H1 (cell line): ENCODE measurements at regions not wholly inside any gene's neighbourhood (a gene's known extent, or its start where the extent isn't known, plus 50 kb on each side); places are given as distances from the start of the nearest gene placed in this dataset.

Experiments
- CTCF ChIA-PET: fragments of 300-600 bp; sonication (Branson Sonifier 250); formaldehyde crosslinking; loops from one replicate; lab custom pipeline; 2021; ENCODE audit not compliant: partially characterized antibody; lab: Charles Lee
- POLR2A ChIA-PET: fragments of 300-600 bp; sonication (Branson Sonifier 250); formaldehyde crosslinking; loops from one replicate; lab custom pipeline; 2021; ENCODE audit warnings: inconsistent platforms; ENCODE audit not compliant: partially characterized antibody; lab: Charles Lee
- DNase-seq, 2 experiments: peaks; one replicate each; pipeline versions ENCODE4 v3.0.0 to v3.0.0-alpha.2; 2010 to 2022; ENCODE audit warnings: low spot score in 2 of 2, low read depth in 1 of 2, mixed read lengths in 1 of 2
- FAIRE-seq: peaks from 2 replicates; lab custom pipeline; 2011; peaks lifted over from hg19 to GRCh38; lab: Jason Lieb, UNC
- H2AFZ ChIP-seq: 2 replicates; pipeline ENCODE4 v1.8.1; 2012; ENCODE audit warnings: low read length, inconsistent platforms
- H2AK5ac ChIP-seq: 2 replicates; pipeline ENCODE4 v1.6.1; 2013; ENCODE audit warnings: low read depth, low read length
- H2BK120ac ChIP-seq: replicated peaks from 2 replicates; pipeline ENCODE3; 2013; ENCODE audit warnings: low read depth, low read length, inconsistent platforms
- H2BK12ac ChIP-seq: 2 replicates; pipeline ENCODE4 v1.6.1; 2013; ENCODE audit warnings: low read depth, low read length
- H2BK15ac ChIP-seq: 2 replicates; pipeline ENCODE4 v1.6.1; 2013; ENCODE audit warnings: low read length
- H2BK20ac ChIP-seq: 2 replicates; pipeline ENCODE4 v1.6.1; 2013; ENCODE audit warnings: low read length
- H2BK5ac ChIP-seq: 2 replicates; pipeline ENCODE4 v1.6.1; 2013; ENCODE audit warnings: low read depth, low read length
- H3K14ac ChIP-seq: 2 replicates; pipeline ENCODE4 v1.6.1; 2013; ENCODE audit warnings: inconsistent platforms; ENCODE audit not compliant: insufficient read length
- H3K18ac ChIP-seq: 2 replicates; pipeline ENCODE4 v1.6.1; 2013; ENCODE audit warnings: low read length; ENCODE audit errors: extremely low read depth
- H3K23ac ChIP-seq: 2 replicates; pipeline ENCODE4 v1.6.1; 2013; ENCODE audit warnings: inconsistent platforms; ENCODE audit not compliant: insufficient read length
- H3K23me2 ChIP-seq: 2 replicates; pipeline ENCODE4 v1.6.1; 2013; ENCODE audit warnings: low read depth, low read length
- H3K27ac ChIP-seq: 2 replicates; pipeline ENCODE4 v1.6.1; 2011; ENCODE audit warnings: low read depth, low read length, inconsistent platforms
- H3K27me3 ChIP-seq, 4 experiments: replicated peaks in 1 of 4; 1 replicate in 1 of 4; 2 replicates in 3 of 4; pipeline versions ENCODE4 v1.6.1 to v1.8.1; 2011 to 2013; ENCODE audit warnings: low read length in 3 of 4, mild to moderate bottlenecking in 3 of 4, inconsistent platforms in 2 of 4, mixed read lengths in 2 of 4, moderate library complexity in 1 of 4; ENCODE audit not compliant: control insufficient read depth in 3 of 4, insufficient read depth in 3 of 4; ENCODE audit errors: extremely low read depth in 1 of 4
- H3K36me3 ChIP-seq, 4 experiments: 2 replicates each; pipeline versions ENCODE4 v1.6.1 to v1.8.1; 2011 to 2013; ENCODE audit warnings: mild to moderate bottlenecking in 4 of 4, low read length in 3 of 4, moderate library complexity in 2 of 4, control low read depth in 1 of 4, inconsistent platforms in 1 of 4; ENCODE audit not compliant: insufficient read depth in 4 of 4, control insufficient read depth in 2 of 4
- H3K4ac ChIP-seq: replicated peaks from 2 replicates; pipeline ENCODE3; 2013; ENCODE audit warnings: low read length, low read depth, mixed read lengths, inconsistent platforms; ENCODE audit not compliant: insufficient read length
- H3K4me1 ChIP-seq, 4 experiments: replicated peaks in 1 of 4; 1 replicate in 1 of 4; 2 replicates in 3 of 4; pipeline versions ENCODE4 v1.6.1 to v1.8.1; 2011 to 2013; ENCODE audit warnings: low read length in 3 of 4, inconsistent platforms in 2 of 4, mixed read lengths in 1 of 4; ENCODE audit not compliant: insufficient read depth in 4 of 4, control insufficient read depth in 3 of 4
- H3K4me2 ChIP-seq, 2 experiments: 2 replicates each; pipeline versions ENCODE4 v1.6.1 to v1.8.1; 2011 to 2013; ENCODE audit warnings: low read depth in 2 of 2, low read length in 2 of 2, control low read depth in 1 of 2, inconsistent platforms in 1 of 2, mild to moderate bottlenecking in 1 of 2; ENCODE audit not compliant: insufficient read depth in 1 of 2
- H3K4me3 ChIP-seq, 4 experiments: fragments of 200-600, 300-600 bp in 1 of 4; sonication (generic), shearing (Covaris generic), sonication (Bioruptor Twin) in 1 of 4; 2 replicates each; pipeline versions ENCODE4 v1.5.1 to v1.8.1; 2011 to 2016; ENCODE audit warnings: low read length in 4 of 4, low read depth in 3 of 4, control low read depth in 2 of 4, inconsistent platforms in 2 of 4, mild to moderate bottlenecking in 2 of 4, mixed read lengths in 1 of 4, moderate library complexity in 1 of 4; ENCODE audit not compliant: insufficient read depth in 2 of 4; ENCODE audit errors: extremely low read depth in 1 of 4
- H3K56ac ChIP-seq: replicated peaks from 2 replicates; pipeline ENCODE3; 2013; ENCODE audit warnings: low read depth, mild to moderate bottlenecking, mixed read lengths, low read length, inconsistent platforms; ENCODE audit not compliant: insufficient read length
- H3K79me1 ChIP-seq: 2 replicates; pipeline ENCODE4 v1.6.1; 2013; ENCODE audit warnings: low read depth, low read length, control low read depth
- H3K79me2 ChIP-seq, 2 experiments: 2 replicates each; pipeline versions ENCODE4 v1.6.1 to v1.8.1; 2012 to 2013; ENCODE audit warnings: low read length in 2 of 2, mild to moderate bottlenecking in 2 of 2, inconsistent platforms in 1 of 2; ENCODE audit not compliant: insufficient read depth in 2 of 2, control insufficient read depth in 1 of 2
- H3K9ac ChIP-seq, 4 experiments: replicated peaks in 1 of 4; 1 replicate in 1 of 4; 2 replicates in 3 of 4; pipeline versions ENCODE4 v1.6.1 to v1.8.1; 2011 to 2013; ENCODE audit warnings: low read depth in 3 of 4, low read length in 3 of 4, control low read depth in 2 of 4, mild to moderate bottlenecking in 2 of 4, moderate library complexity in 2 of 4, inconsistent platforms in 1 of 4; ENCODE audit errors: extremely low read depth in 1 of 4
- H3K9me3 ChIP-seq, 2 experiments: 2 replicates each; pipeline versions ENCODE4 v1.6.1 to v1.8.1; 2012 to 2013; ENCODE audit warnings: mild to moderate bottlenecking in 2 of 2, moderate library complexity in 2 of 2, control low read depth in 1 of 2, inconsistent platforms in 1 of 2, low read depth in 1 of 2, low read length in 1 of 2, mixed read lengths in 1 of 2; ENCODE audit not compliant: insufficient read depth in 2 of 2
- H4K20me1 ChIP-seq, 2 experiments: replicated peaks in 1 of 2; 2 replicates each; pipeline versions ENCODE3 to v1.8.1; 2011 to 2013; ENCODE audit warnings: inconsistent platforms in 2 of 2, low read length in 2 of 2, mild to moderate bottlenecking in 1 of 2; ENCODE audit not compliant: insufficient read depth in 2 of 2, control insufficient read depth in 1 of 2
- H4K5ac ChIP-seq: 2 replicates; pipeline ENCODE4 v1.6.1; 2013; ENCODE audit warnings: low read length, low read depth, mixed read lengths, inconsistent platforms; ENCODE audit not compliant: insufficient read length
- H4K8ac ChIP-seq: 2 replicates; pipeline ENCODE4 v1.8.0; 2013; ENCODE audit warnings: mild to moderate bottlenecking, moderate library complexity, low read length, inconsistent platforms; ENCODE audit not compliant: insufficient read depth; ENCODE audit errors: extremely low read depth
- H4K91ac ChIP-seq: replicated peaks from 2 replicates; pipeline ENCODE3; 2013; ENCODE audit warnings: low read length, mixed read lengths, inconsistent platforms; ENCODE audit not compliant: insufficient read length
- CREB1 ChIP-seq: IDR thresholded peaks from 2 replicates; pipeline ENCODE4 v1.6.1; 2012; ENCODE audit warnings: inconsistent platforms
- GTF2F1 ChIP-seq: IDR thresholded peaks from 2 replicates; pipeline ENCODE4 v1.6.1; 2012; ENCODE audit warnings: low read depth, low read length, improper control_type of control experiment, borderline replicate concordance
- TAF1 ChIP-seq: IDR thresholded peaks from 2 replicates; pipeline ENCODE4 v1.6.1; 2011; ENCODE audit warnings: mild to moderate bottlenecking, low read depth, low read length
- TEAD4 ChIP-seq: IDR thresholded peaks from 2 replicates; pipeline ENCODE4 v1.6.1; 2012; ENCODE audit warnings: low read depth, low read length, inconsistent platforms, mixed read lengths
- WGBS, 2 experiments: shearing (Covaris generic) in 1 of 2; methylation state at CpG; one replicate each; pipeline versions ENCODE4 v1.1.6 to v1.1.7; 2013 to 2015; ENCODE audit warnings: low lambda C conversion rate in 2 of 2, mixed read lengths in 2 of 2, inconsistent platforms in 1 of 2, low coverage in 1 of 2, missing lambda C conversion rate in 1 of 2; ENCODE audit not compliant: insufficient replicate concordance in 2 of 2, insufficient coverage in 1 of 2, insufficient read length in 1 of 2; ENCODE audit errors: extremely low coverage in 1 of 2, missing lambda C conversion rate in 1 of 2; 5-methylcytosine and 5-hydroxymethylcytosine counted together
- TF ChIP-seq, protein P1 (sequence below): IDR thresholded peaks from 2 replicates; pipeline ENCODE4 v1.6.1; 2012; ENCODE audit warnings: inconsistent platforms
- TF ChIP-seq, protein P2 (sequence below): IDR thresholded peaks from 2 replicates; pipeline ENCODE4 v1.6.1; 2012; ENCODE audit warnings: inconsistent platforms

GRCh38 chr6:163745536-163746400 is 331.2 kb downstream of the QKI start:
- Histone ChIP-seq H3K27me3 (no peaks in the 10 kb centered on the region; a peak in 1 of 7 replicates), H2BK12ac (no peak overlapping the region), H3K4me2 (no peak overlapping the region), H2AK5ac (no peak overlapping the region), H3K23ac (no peak overlapping the region), H2BK20ac (no peak overlapping the region), H4K5ac (no peak overlapping the region), H2AFZ (no peak overlapping the region), H3K79me2 (no peaks in the 10 kb centered on the region), H2BK120ac (no peak overlapping the region), H2BK5ac (no peak overlapping the region), H3K79me1 (no peaks in the 10 kb centered on the region), H3K4ac (no peak overlapping the region), H4K91ac (no peak overlapping the region), H4K8ac (no peak overlapping the region), H3K9me3 (no peaks in the 10 kb centered on the region), H3K4me3 (no peak overlapping the region), H3K9ac (no peak overlapping the region), H4K20me1 (no peaks in the 10 kb centered on the region), H3K56ac (no peak overlapping the region), H3K23me2 (no peaks in the 10 kb centered on the region), H3K18ac (no peak overlapping the region), H3K36me3 (no peaks in the 10 kb centered on the region), H3K27ac (no peak overlapping the region), H3K4me1 (no peaks in the 10 kb centered on the region; a peak in 2 of 7 replicates), H3K14ac (no peak overlapping the region), H2BK15ac (no peak overlapping the region)
- ChIA-PET CTCF (interaction anchor here (0.5 to 0.8 kb wide), 3 partner anchors 20 to 1642 kb away, joined by 3 to 4 read pairs (median 3); no protein-coding TSS in a partner anchor), POLR2A (no interaction called here)
- FAIRE-seq (no peak), DNase-seq (peak in 1 of 2 experiments; percentile 44)
- TF ChIP-seq GTF2F1 (no peak), CREB1 (no peak), TAF1 (no peak), TEAD4 (peak; percentile 47; the same call in 1 of the 2 replicates)
- TF ChIP-seq, protein P1, sequence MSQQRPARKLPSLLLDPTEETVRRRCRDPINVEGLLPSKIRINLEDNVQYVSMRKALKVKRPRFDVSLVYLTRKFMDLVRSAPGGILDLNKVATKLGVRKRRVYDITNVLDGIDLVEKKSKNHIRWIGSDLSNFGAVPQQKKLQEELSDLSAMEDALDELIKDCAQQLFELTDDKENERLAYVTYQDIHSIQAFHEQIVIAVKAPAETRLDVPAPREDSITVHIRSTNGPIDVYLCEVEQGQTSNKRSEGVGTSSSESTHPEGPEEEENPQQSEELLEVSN, result no peak
- TF ChIP-seq, protein P2, sequence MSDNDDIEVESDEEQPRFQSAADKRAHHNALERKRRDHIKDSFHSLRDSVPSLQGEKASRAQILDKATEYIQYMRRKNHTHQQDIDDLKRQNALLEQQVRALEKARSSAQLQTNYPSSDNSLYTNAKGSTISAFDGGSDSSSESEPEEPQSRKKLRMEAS, result no peak
- 94% methylated on average over 9 of the region's 10 CpGs; no CpG with 5 or more reads in 1 of the 2 experiments for WGBS, 2 experiments
